ENCODE measurements at regions not wholly inside any gene's neighbourhood (a gene's known extent, or its start where the extent isn't known, plus 50 kb on each side); places are given as distances from the start of the nearest gene placed in this dataset.

- Histone ChIP-seq H3K27ac (no peak overlapping the region), H3K4me1 (no peaks in the 10 kb centered on the region), H3K4me3 (no peak overlapping the region), H3K9me3 (no peaks in the 10 kb centered on the region), H3K27me3 (no peaks in the 10 kb centered on the region), H3K36me3 (no peaks in the 10 kb centered on the region)
- TF ChIP-seq POLR2A (IDR thresholded peaks at IDR 0.05) (no peak), CTCF (IDR thresholded peaks at IDR 0.05) (no peak), EP300 (IDR thresholded peaks at IDR 0.05) (no peak), POLR2AphosphoS5 (IDR thresholded peaks at IDR 0.05) (no peak)
- DNase-seq (no peak), ATAC-seq (ENCODE audit: low FRiP score in 2 of 2) (no peak)
- 90 to 94% methylated on average over 2 of the region's 2 CpGs for WGBS, 2 donors
Measured at GRCh38 chr17:68718926-68719325, 117.8 kb upstream of the FAM20A start.

- ATAC-seq (ENCODE audit: low FRiP score in 2 of 2) (no peak), DNase-seq (no peak)
- no peaks in the 10 kb centered on the region for H3K9me3 ChIP-seq
- H3K36me3 ChIP-seq, result no peaks in the 10 kb centered on the region
- no peak overlapping the region for H3K4me3 ChIP-seq
- H3K4me1 ChIP-seq, result no peaks in the 10 kb centered on the region
- TF ChIP-seq POLR2AphosphoS5 (IDR thresholded peaks at IDR 0.05) (no peak), EP300 (IDR thresholded peaks at IDR 0.05) (no peak), CTCF (IDR thresholded peaks at IDR 0.05) (no peak), POLR2A (IDR thresholded peaks at IDR 0.05) (no peak)
- no peak overlapping the region for H3K27ac ChIP-seq
- no peaks in the 10 kb centered on the region for H3K27me3 ChIP-seq
Measured at GRCh38 chr17:68718465-68718864, 117.3 kb upstream of the FAM20A start.

- Histone ChIP-seq H3K4me1 (no peaks in the 10 kb centered on the region), H3K4me3 (no peak overlapping the region), H3K27ac (no peak overlapping the region), H3K9me3 (no peaks in the 10 kb centered on the region), H3K36me3 (no peaks in the 10 kb centered on the region), H3K27me3 (no peaks in the 10 kb centered on the region)
- WGBS, 2 donors, result 73 to 78% methylated on average over 2 of the region's 2 CpGs
- DNase-seq, result no peak
- TF ChIP-seq CTCF (IDR thresholded peaks at IDR 0.05) (no peak), POLR2AphosphoS5 (IDR thresholded peaks at IDR 0.05) (no peak), POLR2A (IDR thresholded peaks at IDR 0.05) (no peak), EP300 (IDR thresholded peaks at IDR 0.05) (no peak)
- no peak for ATAC-seq (ENCODE audit: low FRiP score in 2 of 2)
Measured at GRCh38 chr17:68714676-68715075, 113.5 kb upstream of the FAM20A start.

- no peaks in the 10 kb centered on the region for H3K4me1 ChIP-seq
- no peak overlapping the region for H3K4me3 ChIP-seq
- H3K36me3 ChIP-seq, result no peaks in the 10 kb centered on the region
- H3K27ac ChIP-seq, result no peak overlapping the region
- no peaks in the 10 kb centered on the region for H3K27me3 ChIP-seq
- no peaks in the 10 kb centered on the region for H3K9me3 ChIP-seq
- TF ChIP-seq EP300 (IDR thresholded peaks at IDR 0.05) (no peak), POLR2AphosphoS5 (IDR thresholded peaks at IDR 0.05) (no peak), CTCF (IDR thresholded peaks at IDR 0.05) (no peak), POLR2A (IDR thresholded peaks at IDR 0.05) (no peak)
- no peak for ATAC-seq (ENCODE audit: low FRiP score in 2 of 2)
- 55 to 58% methylated on average over 4 of the region's 4 CpGs for WGBS, 2 donors
- no peak for DNase-seq
Measured at GRCh38 chr17:68711858-68712257, 110.7 kb upstream of the FAM20A start.

- DNase-seq (no peak), ATAC-seq (ENCODE audit: low FRiP score in 2 of 2) (no peak)
- 94 to 100% methylated on average over 1 of the region's 1 CpG for WGBS, 2 donors
- H3K4me1 ChIP-seq, result no peaks in the 10 kb centered on the region
- no peaks in the 10 kb centered on the region for H3K36me3 ChIP-seq
- H3K27ac ChIP-seq, result no peak overlapping the region
- H3K27me3 ChIP-seq, result no peaks in the 10 kb centered on the region
- TF ChIP-seq CTCF (IDR thresholded peaks at IDR 0.05) (no peak), POLR2AphosphoS5 (IDR thresholded peaks at IDR 0.05) (no peak), EP300 (IDR thresholded peaks at IDR 0.05) (no peak), POLR2A (IDR thresholded peaks at IDR 0.05) (no peak)
- H3K9me3 ChIP-seq, result no peaks in the 10 kb centered on the region
- no peak overlapping the region for H3K4me3 ChIP-seq
Measured at GRCh38 chr17:68710976-68711375, 109.8 kb upstream of the FAM20A start.
